ENCODE measurements at regions not wholly inside any gene's neighbourhood (a gene's known extent, or its start where the extent isn't known, plus 50 kb on each side); places are given as distances from the start of the nearest gene placed in this dataset.

DNA sequence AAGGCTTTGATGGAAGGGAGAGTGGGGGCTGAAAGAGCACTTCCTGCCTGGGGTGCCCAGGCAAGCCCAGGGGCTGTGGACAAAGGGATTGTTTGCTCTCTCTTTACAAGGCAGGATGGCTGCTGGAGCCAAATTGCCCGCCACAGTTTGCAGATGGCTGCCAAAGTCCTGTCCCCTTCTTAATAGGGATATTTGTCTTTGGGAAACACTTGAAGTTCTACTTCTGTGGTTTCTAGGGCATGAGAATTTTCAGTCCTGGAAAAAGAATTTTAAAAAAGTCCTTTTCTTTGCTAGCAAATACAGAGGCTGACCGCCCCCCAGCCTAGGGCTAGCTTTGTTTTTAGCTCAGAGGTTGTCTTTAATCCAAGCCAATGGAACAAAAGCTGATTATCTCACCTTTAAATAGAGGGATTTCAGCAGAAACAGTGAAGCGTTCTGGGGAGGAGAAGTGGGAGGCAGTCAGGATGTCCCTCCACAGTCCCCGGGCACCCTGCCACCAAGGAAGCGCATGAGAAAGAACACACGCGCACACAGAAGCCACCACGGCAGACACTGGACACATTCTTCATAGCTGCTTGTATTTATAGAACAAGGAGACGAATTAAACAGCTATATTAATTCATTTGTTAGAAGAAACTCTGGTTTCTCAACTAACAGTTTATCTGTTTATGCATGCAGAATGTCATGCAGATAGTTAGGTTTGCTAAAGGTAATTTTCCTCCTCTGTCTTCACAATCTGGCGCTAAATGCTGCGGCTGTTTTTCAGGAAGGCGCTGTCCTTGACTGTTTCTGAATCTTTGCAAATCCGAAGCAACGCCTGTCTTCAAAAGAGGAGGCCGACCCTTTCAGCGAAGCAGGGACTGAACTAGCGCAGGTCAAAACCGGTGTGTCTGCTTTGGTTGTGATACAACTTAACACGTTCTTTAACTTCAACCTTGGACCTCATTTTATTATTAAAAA, 736.9 kb downstream of the QKI start:
- no peak for TF ChIP-seq CTCF (IDR thresholded peaks at IDR 0.05)
- TF ChIP-seq POLR2A (IDR thresholded peaks at IDR 0.05), result no peak
- no peak for TF ChIP-seq POLR2AphosphoS5 (IDR thresholded peaks at IDR 0.05; ENCODE audit: insufficient read depth in 1 of 2, low read depth in 1 of 2)
